Lower leg skin (tissue), 4 donors: ENCODE measurements at regions not wholly inside any gene's neighbourhood (a gene's known extent, or its start where the extent isn't known, plus 50 kb on each side); places are given as distances from the start of the nearest gene placed in this dataset.

Experiments used
- DNase-seq, 2 donors: peaks; one replicate each; pipeline ENCODE4 v3.0.0-alpha.2; 2019; ENCODE audit warnings: low spot score in 2 of 2
- H3K4me3 ChIP-seq: fragments of 200-600 bp; sonication (generic); 2 replicates; pipeline ENCODE4 v1.5.1; 2017; ENCODE audit warnings: mild to moderate bottlenecking, low read depth; ENCODE audit not compliant: poor library complexity, severe bottlenecking
- POLR2A ChIP-seq, 2 donors: fragments of 450-650 bp; IDR thresholded peaks; one replicate each; pipeline ENCODE4 v1.6.1; 2016 to 2017; ENCODE audit warnings: antibody characterized with exemption in 2 of 2, mild to moderate bottlenecking in 1 of 2, moderate library complexity in 1 of 2
- WGBS, 2 donors: methylation state at CpG; one replicate each; pipeline ENCODE4 v1.1.5; 2018; 5-methylcytosine and 5-hydroxymethylcytosine counted together
- intact Hi-C: fragments of 100-400 bp; cut with DNase I; formaldehyde crosslinking; loops from one replicate; pipeline ENCODE4 v1.15.0; 2023; ENCODE audit warnings: low total_unique reads
- TF ChIP-seq, protein P1 (sequence below), 3 donors: fragments of 450-650 bp; IDR thresholded peaks; one replicate each; pipeline ENCODE4 v1.5.1; 2016; ENCODE audit warnings: antibody characterized with exemption in 3 of 3, mild to moderate bottlenecking in 3 of 3, moderate library complexity in 2 of 3

DNA sequence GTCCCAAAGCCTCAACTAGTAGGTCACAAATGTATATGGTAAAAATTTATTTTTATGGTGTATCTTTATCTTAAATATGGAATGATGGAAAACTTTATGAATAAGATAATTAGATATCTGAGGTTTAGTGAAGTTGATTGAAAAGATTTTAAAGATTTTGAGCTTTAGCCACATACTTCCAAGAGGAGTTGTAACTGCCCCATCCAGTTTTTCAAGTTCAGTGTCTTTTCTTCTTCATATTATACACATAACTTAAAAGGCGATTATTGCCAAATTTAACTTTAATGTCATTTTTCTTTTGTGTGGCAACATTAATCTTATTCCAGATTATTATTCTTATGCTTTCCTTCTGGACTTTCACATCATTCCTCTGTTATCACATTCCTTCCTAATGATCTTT is 266.4 kb downstream of the TINAG start:
- intact Hi-C loops, result no loop called here
- H3K4me3 ChIP-seq, result no peak overlapping the region
- WGBS, 2 donors, result 42 to 48% methylated on average over 1 of the region's 1 CpG
- TF ChIP-seq, protein P1, sequence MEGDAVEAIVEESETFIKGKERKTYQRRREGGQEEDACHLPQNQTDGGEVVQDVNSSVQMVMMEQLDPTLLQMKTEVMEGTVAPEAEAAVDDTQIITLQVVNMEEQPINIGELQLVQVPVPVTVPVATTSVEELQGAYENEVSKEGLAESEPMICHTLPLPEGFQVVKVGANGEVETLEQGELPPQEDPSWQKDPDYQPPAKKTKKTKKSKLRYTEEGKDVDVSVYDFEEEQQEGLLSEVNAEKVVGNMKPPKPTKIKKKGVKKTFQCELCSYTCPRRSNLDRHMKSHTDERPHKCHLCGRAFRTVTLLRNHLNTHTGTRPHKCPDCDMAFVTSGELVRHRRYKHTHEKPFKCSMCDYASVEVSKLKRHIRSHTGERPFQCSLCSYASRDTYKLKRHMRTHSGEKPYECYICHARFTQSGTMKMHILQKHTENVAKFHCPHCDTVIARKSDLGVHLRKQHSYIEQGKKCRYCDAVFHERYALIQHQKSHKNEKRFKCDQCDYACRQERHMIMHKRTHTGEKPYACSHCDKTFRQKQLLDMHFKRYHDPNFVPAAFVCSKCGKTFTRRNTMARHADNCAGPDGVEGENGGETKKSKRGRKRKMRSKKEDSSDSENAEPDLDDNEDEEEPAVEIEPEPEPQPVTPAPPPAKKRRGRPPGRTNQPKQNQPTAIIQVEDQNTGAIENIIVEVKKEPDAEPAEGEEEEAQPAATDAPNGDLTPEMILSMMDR (IDR thresholded peaks at IDR 0.05), result no peak
- TF ChIP-seq POLR2A (IDR thresholded peaks at IDR 0.05), result no peak
- DNase-seq, result no peak

DNA sequence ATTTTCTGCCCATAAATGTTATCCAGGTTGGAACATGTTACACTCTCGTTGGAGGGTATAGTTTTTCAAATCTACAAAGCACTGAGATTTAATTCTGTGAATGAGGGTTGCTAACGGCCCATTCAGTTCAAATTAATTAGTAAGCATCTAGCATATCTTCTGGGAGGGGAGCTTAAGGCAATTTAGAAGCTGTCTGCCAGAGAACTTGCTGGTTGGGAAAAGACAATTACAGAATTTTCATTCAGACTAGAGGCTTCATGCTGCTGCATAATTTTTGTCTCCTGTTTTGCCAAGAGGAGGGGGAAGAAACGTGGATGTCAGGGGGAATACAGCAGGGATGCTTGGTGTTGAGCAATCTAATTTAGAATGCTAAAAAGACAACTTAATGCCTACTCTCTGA is 268.3 kb upstream of the FAM83B start:
- intact Hi-C loops, result no loop called here
- H3K4me3 ChIP-seq, result no peak overlapping the region
- 37 to 45% methylated on average over 3 of the region's 3 CpGs for WGBS, 2 donors
- DNase-seq, result no peak
- no peak for TF ChIP-seq POLR2A (IDR thresholded peaks at IDR 0.05)
- TF ChIP-seq, protein P1 (IDR thresholded peaks at IDR 0.05), result no peak

- TF ChIP-seq POLR2A (IDR thresholded peaks at IDR 0.05), result no peak
- TF ChIP-seq, protein P1 (IDR thresholded peaks at IDR 0.05), result no peak
- 78 to 83% methylated on average over 2 of the region's 2 CpGs for WGBS, 2 donors
- no peak overlapping the region for H3K4me3 ChIP-seq
- intact Hi-C loops, result no loop called here
- no peak for DNase-seq
Observed at GRCh38 chr6:54579011-54579410, 267.6 kb upstream of the FAM83B start.

- intact Hi-C loops, result no loop called here
- no peak overlapping the region for H3K4me3 ChIP-seq
- TF ChIP-seq, protein P1 (IDR thresholded peaks at IDR 0.05), result no peak
- no peak for TF ChIP-seq POLR2A (IDR thresholded peaks at IDR 0.05)
- no peak for DNase-seq
Observed at GRCh38 chr6:54586251-54586650, 260.3 kb upstream of the FAM83B start.

DNA sequence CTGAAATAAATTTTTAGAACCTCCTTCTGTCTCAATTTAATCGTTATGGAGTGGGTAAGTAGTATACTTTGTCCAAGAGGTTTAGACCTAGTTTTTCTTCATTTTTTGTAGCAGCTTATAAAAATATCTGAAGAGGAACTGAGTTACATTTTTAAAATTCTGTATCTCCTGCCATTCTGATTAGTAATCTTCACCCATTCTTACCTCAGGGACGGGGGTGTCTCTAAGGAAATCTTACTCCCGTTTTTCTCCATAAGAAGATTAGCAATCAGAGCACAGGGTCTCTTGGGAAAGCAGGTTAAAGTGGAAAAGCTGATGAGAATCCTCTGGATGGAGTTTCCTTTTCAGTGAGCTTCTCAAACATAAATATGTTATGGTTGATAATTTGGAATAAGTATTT is 259.3 kb upstream of the FAM83B start:
- no peak for DNase-seq
- intact Hi-C loops, result no loop called here
- WGBS, 2 donors, result 51 to 74% methylated on average over 3 of the region's 3 CpGs
- TF ChIP-seq POLR2A (IDR thresholded peaks at IDR 0.05), result no peak
- TF ChIP-seq, protein P1 (IDR thresholded peaks at IDR 0.05), result no peak
- H3K4me3 ChIP-seq, result no peak overlapping the region

DNA sequence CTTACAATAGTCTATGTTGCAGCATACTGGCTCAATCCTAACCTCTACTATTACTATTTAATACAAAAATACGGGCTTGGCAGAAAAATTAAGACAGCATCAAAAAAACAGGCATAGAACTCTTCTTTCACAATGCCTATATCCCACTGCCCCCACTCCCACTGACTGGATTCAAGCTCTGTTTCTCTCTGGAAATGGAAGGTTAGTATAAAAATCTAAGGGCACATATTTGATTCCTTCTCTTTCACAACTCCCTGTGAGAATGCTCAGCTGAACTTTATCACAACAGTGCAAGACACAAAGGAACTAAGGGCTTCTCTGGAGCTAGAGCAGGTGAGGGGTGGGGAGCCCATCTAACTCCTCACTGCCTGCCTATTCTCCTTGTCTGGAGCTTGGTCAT is 258.4 kb upstream of the FAM83B start:
- DNase-seq, result no peak
- no peak for TF ChIP-seq POLR2A (IDR thresholded peaks at IDR 0.05)
- H3K4me3 ChIP-seq, result no peak overlapping the region
- intact Hi-C loops, result no loop called here
- 85 to 89% methylated on average over 1 of the region's 1 CpG for WGBS, 2 donors
